GM12872 (cell line): ENCODE measurements at regions not wholly inside any gene's neighbourhood (a gene's known extent, or its start where the extent isn't known, plus 50 kb on each side); places are given as distances from the start of the nearest gene placed in this dataset.

Experiments used
- CTCF ChIP-seq: IDR thresholded peaks from 3 replicates; pipeline ENCODE4 v1.5.1; 2011; ENCODE audit warnings: low read depth, mild to moderate bottlenecking, low read length, moderate library complexity; ENCODE audit not compliant: insufficient read depth

- TF ChIP-seq CTCF = no peak
Observed at GRCh38 chr11:42175203-42175602, 715.8 kb upstream of the LRRC4C start.

- no peak for TF ChIP-seq CTCF
Observed at GRCh38 chr11:42179216-42179615, 719.8 kb upstream of the LRRC4C start.

GRCh38 chr11:42195289-42196013 is 736.0 kb upstream of the LRRC4C start:
- no peak for TF ChIP-seq CTCF

- TF ChIP-seq CTCF = no peak
Observed at GRCh38 chr11:42200311-42200710, 740.9 kb upstream of the LRRC4C start.

GRCh38 chr11:42201603-42202148 is 742.2 kb upstream of the LRRC4C start:
- TF ChIP-seq CTCF = no peak

- TF ChIP-seq CTCF = no peak
Observed at GRCh38 chr11:42205518-42205917, 746.1 kb upstream of the LRRC4C start.

- no peak for TF ChIP-seq CTCF
Observed at GRCh38 chr11:42225664-42226063, 766.2 kb upstream of the LRRC4C start.
